Panc1 (cell line): ENCODE measurements at regions not wholly inside any gene's neighbourhood (a gene's known extent, or its start where the extent isn't known, plus 50 kb on each side); places are given as distances from the start of the nearest gene placed in this dataset.

ENCODE experiments used
- ATAC-seq: fragments of 200-7000 bp; cut with Tn5 transposase; 2 replicates; pipeline ENCODE4 v1.9.1; 2020; ENCODE audit warnings: mild to moderate bottlenecking, moderate library complexity
- BruUV-seq: library from RNA; stranded (reverse); fragments of 400-500 nt; replicated peaks from 2 replicates; lab custom pipeline; 2021; lab: Mats Ljungman, UMichigan
- CTCF ChIA-PET: fragments of 300-600 bp; sonication (Branson Sonifier 250); formaldehyde crosslinking; loops from one replicate; lab custom pipeline; 2022; ENCODE audit warnings: antibody characterized with exemption; lab: Charles Lee
- POLR2A ChIA-PET: fragments of 300-600 bp; sonication (Branson Sonifier 250); formaldehyde crosslinking; loops from one replicate; lab custom pipeline; 2022; ENCODE audit warnings: antibody characterized with exemption; lab: Charles Lee
- DNase-seq: peaks from one replicate; pipeline ENCODE4 v3.0.0-alpha.2; 2010; ENCODE audit warnings: low read depth, low spot score
- H3K27ac ChIP-seq: 2 replicates; pipeline ENCODE4 v1.5.1; 2011; ENCODE audit warnings: mild to moderate bottlenecking, low read length, inconsistent platforms
- H3K27me3 ChIP-seq: fragments of 200-500 bp; sonication (Bioruptor generic); 2 replicates; pipeline ENCODE4 v1.6.0; 2014; ENCODE audit warnings: low read length, inconsistent platforms; ENCODE audit not compliant: control insufficient read depth, insufficient read depth
- H3K36me3 ChIP-seq: fragments of 200-500 bp; sonication (Bioruptor generic); 2 replicates; pipeline ENCODE4 v1.5.1; 2014; ENCODE audit warnings: inconsistent platforms, mild to moderate bottlenecking, low read length, moderate library complexity; ENCODE audit not compliant: control insufficient read depth, insufficient read depth
- H3K4me1 ChIP-seq: 2 replicates; pipeline ENCODE4 v1.5.1; 2011; ENCODE audit warnings: inconsistent platforms, mild to moderate bottlenecking, low read length, moderate library complexity; ENCODE audit not compliant: control insufficient read depth, insufficient read depth
- H3K4me3 ChIP-seq, 2 experiments: 2 replicates each; pipeline ENCODE4 v1.5.1; 2011 to 2012; ENCODE audit warnings: low read depth in 2 of 2, low read length in 2 of 2, mild to moderate bottlenecking in 2 of 2, inconsistent platforms in 1 of 2, moderate library complexity in 1 of 2
- H3K9me3 ChIP-seq: fragments of 200-500 bp; sonication (Bioruptor generic); 2 replicates; pipeline ENCODE4 v1.5.1; 2014; ENCODE audit warnings: low read depth, mild to moderate bottlenecking, inconsistent platforms, low read length, moderate library complexity; ENCODE audit not compliant: control insufficient read depth, insufficient read depth
- CTCF ChIP-seq: fragments of 450-650 bp; IDR thresholded peaks from 2 replicates; pipeline ENCODE4 v1.5.1; 2017; ENCODE audit warnings: mild to moderate bottlenecking
- POLR2AphosphoS5 ChIP-seq: IDR thresholded peaks from 2 replicates; pipeline ENCODE4 v1.6.1; 2012; ENCODE audit warnings: mild to moderate bottlenecking, low read depth, low read length, moderate library complexity
- REST ChIP-seq, 2 experiments: IDR thresholded peaks; 2 replicates each; pipeline ENCODE4 v1.6.1; 2011 to 2012; ENCODE audit warnings: low read depth in 2 of 2, control low read depth in 1 of 2, low read length in 1 of 2, mild to moderate bottlenecking in 1 of 2, moderate library complexity in 1 of 2; ENCODE audit not compliant: insufficient read depth in 1 of 2
- SIN3A ChIP-seq: IDR thresholded peaks from 2 replicates; pipeline ENCODE4 v1.6.1; 2012; ENCODE audit warnings: low read depth, mild to moderate bottlenecking, low read length, moderate library complexity, borderline replicate concordance; ENCODE audit not compliant: insufficient read depth
- TCF7L2 ChIP-seq: IDR thresholded peaks from 2 replicates; pipeline ENCODE4 v1.6.1; 2011; ENCODE audit warnings: mild to moderate bottlenecking, low read depth, low read length, inconsistent platforms
- in situ Hi-C: cut with HindIII; loops from 2 replicates; pipeline ENCODE4 v1.10.0; 2016; ENCODE audit warnings: low sequenced_read_pairs, low pct_unique_long_range_greater_than_20kb
- intact Hi-C: fragments of 100-400 bp; cut with micrococcal nuclease; formaldehyde crosslinking; loops from one replicate; pipeline ENCODE4 v1.10.0; 2022; ENCODE audit not compliant: unreplicated experiment

- TF ChIP-seq POLR2AphosphoS5, result no peak
- no peak for TF ChIP-seq REST (IDR thresholded peaks at IDR 0.05; ENCODE audit: insufficient read depth in 1 of 2, low read depth in 2 of 2, low read length in 1 of 2)
- no peak for TF ChIP-seq CTCF
- no peak for TF ChIP-seq SIN3A
- TF ChIP-seq TCF7L2, result no peak
- in situ Hi-C loops (no loop called here), intact Hi-C loops (no loop called here)
- H3K27ac ChIP-seq, result no peak overlapping the region
- no peaks in the 10 kb centered on the region for H3K36me3 ChIP-seq
- no peaks in the 10 kb centered on the region for H3K9me3 ChIP-seq
- DNase-seq, result no peak
- ATAC-seq, result no peak
- H3K27me3 ChIP-seq, result no peaks in the 10 kb centered on the region
- POLR2A ChIA-PET, result no interaction called here
- H3K4me1 ChIP-seq, result no peaks in the 10 kb centered on the region
- no TSS peak for BruUV-seq
- no peak overlapping the region for H3K4me3 ChIP-seq
- CTCF ChIA-PET, result no interaction called here
These were observed 159.5 kb downstream of the HNMT start for GRCh38 chr2:138123741-138124140.

GRCh38 chr2:138124521-138124920 is 160.2 kb downstream of the HNMT start:
- TF ChIP-seq POLR2AphosphoS5 (no peak), CTCF (no peak), REST (IDR thresholded peaks at IDR 0.05; ENCODE audit: insufficient read depth in 1 of 2, low read depth in 2 of 2, low read length in 1 of 2) (no peak), TCF7L2 (no peak), SIN3A (no peak)
- CTCF ChIA-PET, result no interaction called here
- POLR2A ChIA-PET, result no interaction called here
- Histone ChIP-seq H3K9me3 (no peaks in the 10 kb centered on the region), H3K36me3 (no peaks in the 10 kb centered on the region), H3K27me3 (no peaks in the 10 kb centered on the region), H3K27ac (no peak overlapping the region), H3K4me1 (no peaks in the 10 kb centered on the region), H3K4me3 (no peak overlapping the region)
- in situ Hi-C loops (no loop called here), intact Hi-C loops (no loop called here)
- ATAC-seq, result no peak
- no TSS peak for BruUV-seq
- DNase-seq, result no peak
